Fibroblast of villous mesenchyme (primary cell): ENCODE measurements at regions not wholly inside any gene's neighbourhood (a gene's known extent, or its start where the extent isn't known, plus 50 kb on each side); places are given as distances from the start of the nearest gene placed in this dataset.

Experiments
- DNase-seq: peaks from one replicate; pipeline ENCODE4 v3.0.0-alpha.2; 2010; ENCODE audit warnings: low read depth
- H3K4me3 ChIP-seq: 2 replicates; pipeline ENCODE4 v1.5.1; 2011; ENCODE audit warnings: low read depth, mild to moderate bottlenecking, low read length
- CTCF ChIP-seq: IDR thresholded peaks from 2 replicates; pipeline ENCODE4 v1.5.1; 2012; ENCODE audit warnings: low read depth, mild to moderate bottlenecking, low read length; ENCODE audit not compliant: insufficient read depth

- no peak overlapping the region for H3K4me3 ChIP-seq
- DNase-seq: peak; percentile 23
- TF ChIP-seq CTCF: no peak
Observed at GRCh38 chr3:151960961-151961580, 87.6 kb downstream of the SUCNR1 start.

DNA sequence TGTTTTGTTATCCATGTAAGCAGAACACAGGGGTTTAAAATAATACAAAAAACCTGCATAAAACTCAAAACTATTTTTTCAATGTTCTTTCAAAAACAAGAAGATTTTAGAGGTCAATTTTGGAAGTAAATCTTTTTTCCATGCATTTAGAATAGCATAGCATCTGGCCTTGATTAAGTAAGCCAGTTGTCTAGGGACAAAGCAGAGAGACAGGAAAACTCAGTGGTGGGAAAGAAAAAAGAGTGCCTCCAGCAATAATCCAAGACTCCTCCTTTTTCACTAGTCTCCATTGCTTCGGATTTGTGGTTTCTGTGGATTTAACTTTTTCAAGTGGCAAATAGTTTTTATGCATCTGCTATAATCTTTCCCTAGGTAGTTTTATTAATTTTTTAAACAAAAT lies 88.9 kb downstream of the SUCNR1 start:
- no peak for TF ChIP-seq CTCF
- H3K4me3 ChIP-seq: no peak overlapping the region
- DNase-seq: peak; percentile 19

DNA sequence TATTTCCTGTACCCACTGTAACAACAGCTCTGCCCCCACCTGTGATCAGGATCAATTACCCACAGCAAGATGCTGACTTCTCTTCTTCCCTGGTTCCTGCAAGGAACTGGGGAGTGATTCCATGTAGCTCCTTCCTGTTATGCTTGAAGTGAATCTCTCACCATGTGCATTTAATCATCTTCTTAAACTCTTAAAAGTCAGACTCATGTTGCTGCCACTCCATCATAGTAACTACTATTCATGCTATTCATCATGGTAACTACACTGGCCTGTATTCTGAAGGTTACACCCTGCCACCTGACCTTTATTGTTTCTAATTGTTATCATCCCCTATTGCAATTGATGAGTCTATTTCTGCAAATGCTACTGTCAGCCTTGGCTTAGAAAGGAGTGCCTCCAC lies 89.5 kb downstream of the SUCNR1 start:
- no peak for TF ChIP-seq CTCF
- H3K4me3 ChIP-seq: no peak overlapping the region
- no peak for DNase-seq

GRCh38 chr3:151964743-151965142 lies 91.3 kb downstream of the SUCNR1 start:
- no peak for DNase-seq
- H3K4me3 ChIP-seq: no peak overlapping the region
- TF ChIP-seq CTCF: no peak

DNA sequence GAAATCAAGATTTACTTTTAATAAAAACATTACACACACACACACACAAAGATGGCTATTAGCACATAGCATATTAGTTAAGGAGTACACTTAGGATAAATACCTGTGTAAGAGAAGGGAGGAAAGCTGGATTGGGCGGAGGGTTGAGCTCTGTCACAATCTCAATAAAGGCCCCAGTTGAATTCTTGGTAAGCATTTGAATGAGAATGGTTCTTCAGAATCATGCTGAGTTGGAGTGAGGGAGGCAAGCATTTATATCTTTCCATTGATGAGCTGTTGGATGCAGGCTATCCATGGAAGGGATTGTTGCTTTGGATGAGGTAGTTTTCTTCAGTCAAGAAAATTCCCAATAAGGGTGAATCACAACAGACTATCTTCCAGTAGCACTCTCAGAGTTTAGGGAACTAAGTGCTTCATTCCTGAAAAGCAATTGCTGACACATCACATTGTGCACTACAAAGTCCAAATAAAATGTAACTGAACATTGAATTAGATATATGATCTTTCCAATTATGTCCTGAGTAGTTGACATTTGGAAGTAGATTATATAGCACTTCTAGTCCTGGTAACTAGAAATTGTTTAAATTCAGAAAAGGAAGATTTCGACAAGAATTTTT lies 95.7 kb downstream of the SUCNR1 start:
- DNase-seq: no peak
- TF ChIP-seq CTCF: no peak
- H3K4me3 ChIP-seq: no peak overlapping the region

- H3K4me3 ChIP-seq: no peak overlapping the region
- DNase-seq: no peak
- TF ChIP-seq CTCF: no peak
Observed at GRCh38 chr3:151971814-151972579, 98.6 kb downstream of the SUCNR1 start.
